ENCODE measurements at regions not wholly inside any gene's neighbourhood (a gene's known extent, or its start where the extent isn't known, plus 50 kb on each side); places are given as distances from the start of the nearest gene placed in this dataset.
"Not testable (repeated sequence)": the region's sequence is repeated elsewhere in the genome, so short reads cannot be mapped to it uniquely, and the experiment has no call there.

GRCh38 chr13:24931450-24932251 lies 164.3 kb upstream of the PABPC3 start:
- no peaks in the 10 kb centered on the region for H3K27me3 ChIP-seq (replicated peaks; ENCODE audit: insufficient read depth, low read length)
- no peak overlapping the region for H3K27ac ChIP-seq (ENCODE audit: low read length)
- H3K4me1 ChIP-seq (ENCODE audit: low read length), result no peaks in the 10 kb centered on the region
- no peaks in the 10 kb centered on the region for H3K36me3 ChIP-seq (replicated peaks; ENCODE audit: insufficient read depth, low read length)
- H3K4me2 ChIP-seq (ENCODE audit: low read depth, low read length), result no peak overlapping the region
- H3K9me2 ChIP-seq (replicated peaks; ENCODE audit: insufficient read depth, low read length), result no peaks in the 10 kb centered on the region
- no peaks in the 10 kb centered on the region for H3K9me3 ChIP-seq (replicated peaks; ENCODE audit: insufficient read depth, low read length)
- no peak for DNase-seq
- H4K20me1 ChIP-seq (ENCODE audit: insufficient read depth, low read length), result no peaks in the 10 kb centered on the region
- H2AFZ ChIP-seq (ENCODE audit: low read length), result no peak overlapping the region
- H3F3A ChIP-seq (ENCODE audit: insufficient read depth, low read length), result no peaks in the 10 kb centered on the region
- TF ChIP-seq EZH2phosphoT487 (IDR thresholded peaks at IDR 0.05; ENCODE audit: low read length) (no peak), EZH2 (optimal IDR thresholded peaks at IDR 0.05; ENCODE audit: low read depth, low read length) (no peak), CTCF (IDR thresholded peaks at IDR 0.05; ENCODE audit: low read length) (no peak)
- no peak overlapping the region for H3K9ac ChIP-seq (ENCODE audit: low read length)
- H3K4me3 ChIP-seq (ENCODE audit: low read length), result no peak overlapping the region
- no peaks in the 10 kb centered on the region for H3K79me2 ChIP-seq (ENCODE audit: low read length)

GRCh38 chr13:24933106-24934023 lies 162.6 kb upstream of the PABPC3 start:
- not testable (repeated sequence) for H3K9me3 ChIP-seq (replicated peaks; ENCODE audit: insufficient read depth, low read length); H4K20me1 ChIP-seq (ENCODE audit: insufficient read depth, low read length); H3K9me2 ChIP-seq (replicated peaks; ENCODE audit: insufficient read depth, low read length); H3K27me3 ChIP-seq (replicated peaks; ENCODE audit: insufficient read depth, low read length); H3K4me2 ChIP-seq (ENCODE audit: low read depth, low read length); H3K4me1 ChIP-seq (ENCODE audit: low read length); H2AFZ ChIP-seq (ENCODE audit: low read length); H3F3A ChIP-seq (ENCODE audit: insufficient read depth, low read length); H3K9ac ChIP-seq (ENCODE audit: low read length); DNase-seq; H3K4me3 ChIP-seq (ENCODE audit: low read length); H3K79me2 ChIP-seq (ENCODE audit: low read length); H3K36me3 ChIP-seq (replicated peaks; ENCODE audit: insufficient read depth, low read length); H3K27ac ChIP-seq (ENCODE audit: low read length)

GRCh38 chr13:24934024-24934385 lies 161.9 kb upstream of the PABPC3 start:
- not testable (repeated sequence) for H3K9me2 ChIP-seq (replicated peaks; ENCODE audit: insufficient read depth, low read length); H4K20me1 ChIP-seq (ENCODE audit: insufficient read depth, low read length); H3K4me3 ChIP-seq (ENCODE audit: low read length); H3K9ac ChIP-seq (ENCODE audit: low read length); H3K79me2 ChIP-seq (ENCODE audit: low read length); H3K27me3 ChIP-seq (replicated peaks; ENCODE audit: insufficient read depth, low read length); H2AFZ ChIP-seq (ENCODE audit: low read length); H3K27ac ChIP-seq (ENCODE audit: low read length); H3K4me2 ChIP-seq (ENCODE audit: low read depth, low read length); H3K4me1 ChIP-seq (ENCODE audit: low read length); H3K36me3 ChIP-seq (replicated peaks; ENCODE audit: insufficient read depth, low read length); DNase-seq; H3F3A ChIP-seq (ENCODE audit: insufficient read depth, low read length); H3K9me3 ChIP-seq (replicated peaks; ENCODE audit: insufficient read depth, low read length)

GRCh38 chr13:24938966-24939365 lies 157.0 kb upstream of the PABPC3 start:
- Histone ChIP-seq H3K36me3 (replicated peaks; ENCODE audit: insufficient read depth, low read length) (no peaks in the 10 kb centered on the region), H3K4me1 (ENCODE audit: low read length) (no peaks in the 10 kb centered on the region), H3K4me2 (ENCODE audit: low read depth, low read length) (no peak overlapping the region), H3K9me2 (replicated peaks; ENCODE audit: insufficient read depth, low read length) (no peaks in the 10 kb centered on the region), H3K27ac (ENCODE audit: low read length) (no peak overlapping the region), H3K79me2 (ENCODE audit: low read length) (no peaks in the 10 kb centered on the region), H2AFZ (ENCODE audit: low read length) (no peak overlapping the region), H3F3A (ENCODE audit: insufficient read depth, low read length) (no peaks in the 10 kb centered on the region), H4K20me1 (ENCODE audit: insufficient read depth, low read length) (no peaks in the 10 kb centered on the region), H3K4me3 (ENCODE audit: low read length) (no peak overlapping the region), H3K27me3 (replicated peaks; ENCODE audit: insufficient read depth, low read length) (no peaks in the 10 kb centered on the region), H3K9ac (ENCODE audit: low read length) (no peak overlapping the region), H3K9me3 (replicated peaks; ENCODE audit: insufficient read depth, low read length) (no peaks in the 10 kb centered on the region)
- DNase-seq, result no peak
- TF ChIP-seq CTCF (IDR thresholded peaks at IDR 0.05; ENCODE audit: low read length) (no peak), EZH2phosphoT487 (IDR thresholded peaks at IDR 0.05; ENCODE audit: low read length) (no peak), EZH2 (optimal IDR thresholded peaks at IDR 0.05; ENCODE audit: low read depth, low read length) (no peak)

GRCh38 chr13:24941023-24941713 lies 154.8 kb upstream of the PABPC3 start:
- H3K79me2 ChIP-seq (ENCODE audit: low read length); DNase-seq; H2AFZ ChIP-seq (ENCODE audit: low read length); H3F3A ChIP-seq (ENCODE audit: insufficient read depth, low read length); H3K4me1 ChIP-seq (ENCODE audit: low read length); H3K27me3 ChIP-seq (replicated peaks; ENCODE audit: insufficient read depth, low read length); H3K9me2 ChIP-seq (replicated peaks; ENCODE audit: insufficient read depth, low read length); H3K36me3 ChIP-seq (replicated peaks; ENCODE audit: insufficient read depth, low read length); H3K4me3 ChIP-seq (ENCODE audit: low read length); H3K9me3 ChIP-seq (replicated peaks; ENCODE audit: insufficient read depth, low read length); H4K20me1 ChIP-seq (ENCODE audit: insufficient read depth, low read length); H3K4me2 ChIP-seq (ENCODE audit: low read depth, low read length); H3K27ac ChIP-seq (ENCODE audit: low read length); H3K9ac ChIP-seq (ENCODE audit: low read length): not testable (repeated sequence)

All from MM.1S (cell line).